Putamen (tissue), 1 donor: ENCODE measurements at regions not wholly inside any gene's neighbourhood (a gene's known extent, or its start where the extent isn't known, plus 50 kb on each side); places are given as distances from the start of the nearest gene placed in this dataset.

Experiments used
- DNase-seq: peaks from one replicate; pipeline ENCODE4 v3.0.0-alpha.2; 2016; ENCODE audit warnings: low spot score

DNA sequence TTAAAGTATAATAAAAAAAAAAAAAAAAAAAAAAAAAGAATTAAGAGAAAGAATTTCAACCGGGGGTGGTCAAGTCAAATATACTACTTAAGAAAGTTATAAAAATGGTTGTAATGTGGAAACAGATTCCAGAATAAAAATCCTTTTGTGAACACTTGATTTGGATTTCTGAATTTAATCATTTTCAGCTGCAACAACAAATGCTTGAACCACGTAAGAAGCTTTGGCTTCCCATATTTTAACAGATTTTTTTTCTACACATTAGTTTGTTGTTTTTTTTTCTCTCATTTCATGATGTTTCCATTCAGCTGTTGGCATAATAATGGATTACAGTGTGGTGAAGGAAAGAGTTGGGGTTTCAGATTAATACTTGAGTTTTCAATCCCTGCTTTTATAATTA, 137.3 kb upstream of the AGR3 start:
- no peak for DNase-seq

DNA sequence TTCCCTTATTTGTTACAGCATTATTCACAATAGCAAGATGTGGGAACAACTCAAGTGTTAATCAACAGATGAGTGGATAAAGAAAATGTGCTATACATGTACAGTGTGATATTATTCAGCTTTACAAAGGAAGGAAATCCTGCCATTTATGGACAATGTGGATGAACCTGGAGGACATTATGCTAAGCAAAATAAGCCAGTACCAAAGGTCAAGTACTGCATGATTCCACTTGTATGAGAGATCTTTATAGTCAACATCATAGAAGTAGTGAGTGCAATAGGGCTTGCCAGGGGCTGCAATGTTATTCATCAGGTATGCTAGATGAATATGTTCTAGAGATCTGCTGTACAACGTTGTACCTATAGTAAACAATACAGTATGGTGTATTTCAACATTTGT, 138.5 kb upstream of the AGR3 start:
- DNase-seq = no peak

DNA sequence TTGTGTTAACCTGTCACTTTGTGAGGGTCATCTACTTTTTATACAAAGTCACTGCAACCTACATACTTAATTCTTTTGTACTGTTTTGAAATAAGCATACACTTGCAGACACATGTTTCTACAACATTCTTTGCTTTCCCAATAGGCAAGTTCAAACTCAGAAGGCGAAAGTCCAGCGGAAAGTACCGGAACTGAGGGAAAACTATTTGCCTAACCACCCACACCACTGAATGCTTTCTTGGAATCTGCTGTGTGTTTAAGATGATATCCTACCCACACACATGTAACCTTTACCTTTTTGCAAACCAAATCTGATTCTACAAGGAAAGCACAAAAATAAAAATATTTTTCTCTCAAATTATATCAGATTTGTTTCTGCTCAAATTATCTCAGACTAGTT, 139.4 kb upstream of the AGR3 start:
- DNase-seq = no peak

DNA sequence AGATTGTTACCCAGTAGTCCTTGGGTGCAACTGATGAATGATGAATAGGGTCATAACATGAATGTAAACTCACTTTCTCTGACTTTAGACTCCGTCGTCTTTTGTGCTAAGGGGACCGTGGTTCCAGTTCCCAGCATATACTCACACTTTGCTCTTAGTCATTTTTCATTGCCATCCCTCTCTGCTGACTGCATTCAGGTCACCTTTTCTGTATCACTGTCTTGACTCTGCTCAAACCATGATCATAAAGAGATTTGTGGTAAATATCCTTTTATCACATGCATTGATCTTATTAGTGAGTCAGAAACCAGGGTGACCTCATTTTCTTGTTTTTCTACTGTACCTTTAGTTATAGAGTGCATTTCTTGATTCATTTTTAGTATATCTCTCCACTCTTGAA, 141.1 kb upstream of the AGR3 start:
- DNase-seq = no peak

DNA sequence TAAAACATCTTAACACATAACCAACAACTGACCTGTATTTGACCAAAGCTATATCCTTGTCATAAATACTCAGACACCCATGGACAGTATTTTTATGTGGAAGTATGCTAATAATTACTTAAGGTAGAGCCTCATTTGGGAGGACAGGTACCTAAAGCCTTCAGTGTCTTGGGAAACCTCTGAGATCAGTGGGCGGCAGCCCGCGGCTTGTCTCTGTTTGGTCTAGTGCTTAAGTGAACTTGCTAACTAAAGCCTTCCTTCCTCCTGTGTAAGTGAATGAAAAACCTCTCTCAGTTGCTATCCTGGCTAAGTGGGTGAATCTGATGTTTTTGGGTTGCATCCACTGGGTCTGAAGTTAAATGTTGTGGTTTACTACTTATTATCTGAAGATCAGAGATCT, 144.5 kb upstream of the AGR3 start:
- no peak for DNase-seq

DNA sequence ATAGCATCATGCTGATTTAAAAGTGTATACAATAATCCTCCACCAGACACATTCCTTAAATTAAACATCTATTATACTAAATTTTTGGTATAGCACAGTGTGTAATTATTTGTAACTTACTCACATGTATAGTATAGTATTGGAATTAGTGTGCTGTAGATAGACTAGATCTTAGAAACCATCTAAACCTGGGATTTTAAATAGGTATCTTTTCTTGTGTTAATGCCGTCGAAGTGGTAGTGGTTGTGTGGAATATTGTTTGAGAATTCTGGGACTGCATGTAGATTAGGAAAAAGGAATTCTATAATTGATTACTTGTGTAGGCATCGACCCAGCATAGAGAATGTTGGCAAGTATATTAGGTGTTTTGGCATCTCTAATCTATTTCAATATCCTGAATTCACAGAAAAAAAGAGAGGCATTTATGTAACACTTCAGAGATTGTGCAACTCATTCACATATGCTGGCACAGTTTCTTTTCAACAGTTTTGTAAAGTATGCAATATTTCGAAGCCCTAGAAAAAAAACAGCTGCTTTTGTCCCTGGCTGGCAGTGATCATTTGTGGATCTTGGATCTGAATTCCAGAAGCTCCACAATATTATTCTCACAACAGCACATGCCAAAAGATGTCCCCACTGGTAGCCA, 145.5 kb upstream of the AGR3 start:
- no peak for DNase-seq

DNA sequence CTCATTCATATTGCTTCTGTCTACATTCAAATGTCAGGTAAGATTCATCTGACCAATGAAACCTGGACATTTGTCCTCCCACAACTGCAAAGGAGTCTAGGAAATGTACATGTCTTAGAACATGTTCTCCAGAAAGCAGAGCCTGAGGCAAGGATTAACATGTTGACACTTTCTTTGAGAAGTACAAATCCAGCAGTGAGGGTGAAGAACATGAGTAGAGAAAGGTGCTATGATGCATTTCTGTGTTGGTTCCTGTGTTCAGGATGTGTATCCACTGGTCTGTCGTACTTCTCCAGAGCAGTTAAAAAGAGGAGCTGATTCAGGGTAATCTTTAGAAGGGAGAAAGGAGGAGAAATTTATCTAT, 146.0 kb upstream of the AGR3 start:
- DNase-seq = no peak

DNA sequence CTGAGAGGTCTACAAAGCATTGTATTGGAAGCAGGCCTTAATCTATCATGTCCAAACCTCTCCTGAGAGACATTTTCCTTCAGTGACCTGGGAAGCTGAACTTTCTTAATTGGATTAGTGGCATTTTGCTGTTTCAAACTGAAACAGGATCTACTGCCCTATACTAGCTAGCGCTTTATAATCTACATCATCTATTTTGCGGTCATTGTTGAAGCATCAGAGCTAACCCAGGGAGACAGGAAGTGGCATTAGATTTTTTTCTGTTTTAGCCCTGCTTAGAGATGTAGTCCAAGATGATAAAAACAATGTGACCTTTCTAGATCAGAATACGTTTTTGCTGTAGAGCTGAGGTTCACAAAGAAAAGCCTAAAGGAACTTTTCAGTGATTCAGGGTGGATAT, 147.4 kb upstream of the AGR3 start:
- DNase-seq = no peak

DNA sequence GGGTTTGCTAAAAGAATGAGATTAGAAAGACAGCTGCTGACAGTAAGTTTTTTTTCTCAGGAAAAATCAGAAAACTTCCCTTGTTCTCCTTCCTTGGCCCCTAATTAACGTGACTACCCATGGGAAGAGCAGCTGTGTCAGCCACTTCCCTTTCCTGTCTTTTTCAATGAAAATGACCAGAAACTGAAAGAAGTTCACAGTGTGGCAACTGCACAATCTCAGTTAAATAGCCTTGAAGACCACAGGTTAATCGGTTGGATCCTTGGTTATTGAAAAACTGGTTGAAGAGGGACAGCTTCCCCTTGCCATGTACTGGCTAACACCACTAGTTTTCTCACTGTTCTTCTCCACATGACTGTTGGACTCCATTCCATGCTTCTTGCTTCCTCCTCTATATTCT, 148.8 kb upstream of the AGR3 start:
- DNase-seq = no peak

DNA sequence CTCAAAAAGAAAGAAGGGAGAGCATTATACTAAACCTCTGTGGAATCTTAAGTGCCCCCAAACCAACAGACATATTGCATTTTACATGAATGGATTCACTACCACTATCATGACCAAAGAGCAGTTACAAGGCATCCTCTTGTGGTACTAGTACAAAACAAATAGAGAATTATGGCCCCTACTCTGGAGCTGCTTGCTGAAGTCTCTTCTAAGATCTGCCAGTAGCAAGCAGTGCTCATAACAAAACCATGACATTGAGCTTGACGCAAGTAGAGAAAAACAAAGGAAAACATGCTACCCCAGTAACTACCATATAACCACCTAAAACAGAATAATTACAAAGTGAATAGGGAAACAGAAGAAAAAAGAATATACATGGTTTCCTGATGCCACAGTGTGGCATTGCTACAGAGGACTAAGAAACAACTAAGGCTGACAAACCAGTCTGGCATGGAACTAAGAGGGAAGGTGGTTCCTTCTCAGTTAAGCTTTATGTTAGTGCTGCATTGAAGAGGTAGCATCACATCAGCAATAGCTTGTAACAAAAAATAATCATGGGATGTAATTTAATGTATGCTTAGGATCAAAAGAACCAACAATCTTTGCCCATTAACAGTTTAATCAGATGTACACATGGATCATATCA, 150.2 kb upstream of the AGR3 start:
- DNase-seq = no peak

DNA sequence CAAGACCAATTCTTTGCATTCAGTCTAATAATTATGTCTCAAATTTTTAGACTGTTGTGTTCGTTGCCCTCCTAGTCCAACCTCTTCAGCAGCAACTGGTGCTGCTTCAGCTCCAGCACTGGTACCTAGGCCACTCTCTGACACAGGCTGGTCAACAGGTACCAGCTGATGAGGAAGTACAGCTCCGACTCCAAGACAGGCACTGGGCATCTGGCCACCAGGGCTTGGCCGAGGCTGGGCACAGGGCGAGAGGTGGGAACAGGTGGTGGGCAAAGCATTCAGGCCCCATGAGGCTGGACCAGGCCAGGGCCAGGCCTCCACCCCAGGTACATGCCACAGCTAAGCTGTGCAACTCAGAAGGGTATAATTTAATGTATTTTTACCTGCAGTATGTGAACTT, 151.5 kb upstream of the AGR3 start:
- DNase-seq = no peak

DNA sequence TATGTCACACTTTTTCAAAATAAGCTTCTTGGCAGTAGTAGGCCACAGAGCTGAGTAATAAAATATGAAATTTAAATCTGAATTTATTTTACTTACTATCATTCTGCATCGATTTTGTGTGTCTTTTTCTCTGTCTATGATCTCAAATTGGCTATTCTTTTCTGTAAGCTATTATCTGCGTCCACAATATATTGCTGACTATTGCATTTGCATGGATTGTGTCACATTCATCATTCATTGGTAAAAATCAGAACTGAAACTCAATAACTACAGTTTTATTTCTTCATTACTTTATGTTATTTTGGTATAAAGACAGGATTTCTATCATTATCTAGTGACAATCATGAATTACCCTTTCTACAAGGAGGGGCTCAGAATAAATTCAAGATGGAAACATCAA, 154.8 kb upstream of the AGR3 start:
- no peak for DNase-seq

DNA sequence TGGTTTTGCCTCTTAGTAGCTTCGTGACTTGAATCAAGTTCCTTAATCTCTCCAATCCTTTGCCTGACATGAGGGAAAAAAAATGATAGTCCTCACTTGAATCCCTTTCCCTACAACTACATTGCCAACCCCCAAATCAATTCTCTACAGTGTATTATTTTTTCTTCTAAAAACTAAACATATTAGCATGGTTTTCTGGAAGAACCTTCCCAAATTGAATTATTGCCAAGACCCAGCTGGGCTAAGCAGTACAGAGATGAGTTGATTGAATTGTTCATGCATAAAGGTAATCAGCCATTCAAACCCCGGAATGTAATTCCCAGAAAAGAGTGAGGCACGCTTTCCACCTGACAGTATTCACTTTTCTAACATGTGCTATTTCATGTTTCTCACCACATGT, 155.6 kb upstream of the AGR3 start:
- no peak for DNase-seq

DNA sequence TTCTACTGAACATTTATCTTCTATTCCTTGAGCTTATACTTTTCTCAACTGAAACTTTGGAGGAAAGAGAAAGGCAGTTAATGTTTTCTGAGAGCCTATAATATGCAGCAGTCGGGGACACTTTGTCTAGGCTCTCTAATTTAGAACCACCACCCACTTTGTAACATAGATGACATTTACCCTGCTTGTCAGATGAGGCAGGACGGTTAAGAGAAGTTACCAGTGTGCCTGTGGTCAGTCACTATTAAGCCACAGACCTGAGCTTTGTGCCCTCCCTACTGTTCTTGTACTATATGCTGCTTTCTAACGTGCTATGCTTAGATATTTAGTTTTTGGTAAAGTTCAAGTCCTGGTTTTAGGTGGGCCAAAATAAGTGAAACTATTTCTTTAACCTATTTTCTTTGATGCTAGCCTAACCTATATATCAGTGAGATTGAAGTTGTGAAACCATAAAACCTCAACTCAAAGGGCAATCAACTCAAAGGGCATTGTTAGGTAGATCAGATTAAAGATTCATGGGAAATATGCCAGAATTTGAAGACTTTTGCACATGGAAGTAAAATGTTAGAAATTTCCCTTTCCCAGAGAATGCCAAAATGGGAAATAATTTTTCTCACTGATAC, 156.5 kb upstream of the AGR3 start:
- no peak for DNase-seq

DNA sequence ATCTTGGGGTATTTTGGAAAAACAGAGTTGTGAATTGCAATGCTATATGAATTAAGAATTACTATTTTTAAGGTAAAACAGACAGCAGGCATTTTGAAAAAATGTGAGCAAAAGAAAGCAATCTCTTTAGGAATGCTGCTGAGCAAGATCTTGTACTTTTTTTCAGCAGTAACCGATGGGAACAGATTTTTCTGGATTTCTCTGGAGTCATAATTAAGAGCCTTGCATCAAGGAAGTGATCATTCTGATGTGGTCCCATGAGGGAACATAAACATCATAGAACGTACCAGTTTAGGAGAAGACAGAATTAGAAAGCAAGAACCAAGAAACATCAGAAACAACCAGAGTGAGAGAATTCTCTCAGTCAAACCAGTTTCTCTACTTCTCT, 157.0 kb upstream of the AGR3 start:
- DNase-seq = no peak

DNA sequence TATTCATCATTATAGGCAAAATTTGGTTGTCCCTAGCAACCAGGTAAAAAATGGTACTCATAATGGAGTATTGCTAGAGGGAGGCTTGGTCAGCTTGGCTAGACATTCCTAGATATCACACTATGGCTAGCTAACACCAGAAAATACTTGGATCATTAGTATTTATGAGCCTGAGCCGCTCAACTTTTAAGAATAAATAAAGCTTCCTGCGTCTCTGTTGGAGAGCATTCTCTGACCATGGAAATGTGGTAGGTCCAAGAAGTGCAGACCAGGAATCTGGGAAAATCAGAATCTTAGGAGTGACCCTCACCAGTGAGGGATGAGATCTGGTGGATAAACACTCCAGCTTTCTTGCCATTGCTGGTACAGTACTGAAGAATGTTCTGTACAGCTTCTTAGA, 157.6 kb upstream of the AGR3 start:
- no peak for DNase-seq

DNA sequence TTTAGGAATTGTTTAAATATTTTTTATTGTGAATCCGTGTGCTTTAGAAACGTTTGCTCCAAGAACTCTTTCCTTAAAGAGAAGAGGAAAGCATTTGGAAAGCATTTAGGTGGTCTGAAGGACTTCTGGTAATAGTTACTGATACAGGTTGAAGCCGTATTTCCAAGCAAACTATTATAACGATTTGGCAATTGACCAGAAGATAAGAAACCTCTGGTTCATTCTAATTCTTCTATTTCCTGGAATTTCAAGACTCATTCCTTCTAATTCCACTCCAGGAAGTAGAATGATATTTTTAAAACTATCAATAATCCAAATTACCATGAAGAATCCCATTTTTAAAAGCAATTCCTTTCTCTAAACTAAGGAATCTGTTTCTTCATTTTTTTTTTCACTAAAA, 158.9 kb upstream of the AGR3 start:
- DNase-seq = no peak

DNA sequence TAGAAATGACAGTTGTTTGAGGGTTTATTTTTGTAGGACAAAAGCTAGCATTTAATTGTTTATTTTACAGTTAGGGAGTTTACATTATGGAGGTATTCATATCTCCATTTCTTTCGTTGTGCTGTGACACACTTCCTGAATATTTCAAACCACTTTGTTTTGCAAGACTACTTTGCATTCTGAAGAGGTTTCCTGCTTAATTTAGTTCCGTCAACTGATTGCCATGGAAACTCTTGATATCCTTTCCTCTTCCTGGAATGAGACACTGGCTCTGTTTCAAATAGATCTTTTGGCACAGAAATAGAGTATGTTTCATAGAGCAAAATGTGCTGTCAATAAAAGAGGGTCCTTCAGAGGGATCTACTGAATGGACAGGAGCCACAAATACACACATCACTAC, 159.5 kb upstream of the AGR3 start:
- DNase-seq = peak; percentile 36

DNA sequence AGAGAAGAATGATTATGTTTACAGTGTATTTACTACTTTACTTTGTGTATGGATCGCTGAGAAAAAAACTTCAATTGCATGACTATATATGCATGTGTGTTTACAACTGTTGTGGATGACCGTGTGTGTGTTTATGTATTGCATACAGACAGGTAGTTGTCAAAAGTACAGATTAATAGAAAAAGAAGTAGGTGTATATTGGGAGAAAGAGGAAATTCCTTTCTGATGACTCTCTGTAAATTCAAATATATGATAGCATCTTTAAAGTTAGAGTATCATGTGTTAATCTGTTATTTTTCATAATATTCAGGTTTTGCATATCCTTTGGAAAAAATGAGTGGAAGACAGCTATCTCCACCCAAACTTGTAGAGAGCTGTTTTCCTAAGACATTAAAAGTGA, 160.4 kb upstream of the AGR3 start:
- DNase-seq = no peak

DNA sequence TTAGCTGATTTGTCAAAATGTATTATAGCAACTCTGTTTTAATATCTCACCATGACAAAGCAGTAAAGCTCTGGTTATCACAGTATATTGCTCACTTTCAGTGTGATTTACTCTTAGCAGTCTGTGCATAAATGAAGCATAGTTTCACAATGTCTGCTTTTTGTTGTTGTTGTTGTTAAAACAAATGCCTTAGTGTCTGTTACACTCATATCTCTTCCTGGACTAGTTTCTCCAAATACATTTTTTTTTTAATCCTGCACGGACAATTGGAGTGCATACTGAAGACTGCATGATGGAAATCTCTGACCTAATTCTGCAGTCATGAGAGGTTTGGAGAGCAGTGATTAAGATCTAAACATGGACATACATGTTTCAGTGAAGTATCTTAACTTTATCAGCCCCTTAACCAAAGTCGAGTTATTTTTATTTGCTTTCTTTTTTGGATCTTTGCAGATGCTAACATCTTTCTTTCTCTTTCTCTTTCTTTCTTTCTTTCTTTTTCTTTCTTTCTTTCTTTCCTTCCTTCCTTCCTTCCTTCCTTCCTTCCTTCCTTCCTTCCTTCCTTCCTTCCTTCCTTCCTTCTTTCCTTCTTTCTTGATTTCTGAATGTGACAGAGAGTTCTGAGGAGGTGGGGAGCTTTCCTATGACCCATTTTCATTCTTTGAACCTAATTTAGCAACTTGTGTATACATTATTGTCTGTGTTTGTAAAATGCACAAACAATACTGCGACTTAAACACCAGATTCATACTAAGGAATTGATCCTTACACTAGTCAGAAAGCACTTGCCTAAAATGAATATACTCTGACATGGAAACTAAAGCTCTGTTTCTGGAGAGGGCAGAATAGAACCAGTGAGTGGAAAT, 161.5 kb upstream of the AGR3 start:
- no peak for DNase-seq

DNA sequence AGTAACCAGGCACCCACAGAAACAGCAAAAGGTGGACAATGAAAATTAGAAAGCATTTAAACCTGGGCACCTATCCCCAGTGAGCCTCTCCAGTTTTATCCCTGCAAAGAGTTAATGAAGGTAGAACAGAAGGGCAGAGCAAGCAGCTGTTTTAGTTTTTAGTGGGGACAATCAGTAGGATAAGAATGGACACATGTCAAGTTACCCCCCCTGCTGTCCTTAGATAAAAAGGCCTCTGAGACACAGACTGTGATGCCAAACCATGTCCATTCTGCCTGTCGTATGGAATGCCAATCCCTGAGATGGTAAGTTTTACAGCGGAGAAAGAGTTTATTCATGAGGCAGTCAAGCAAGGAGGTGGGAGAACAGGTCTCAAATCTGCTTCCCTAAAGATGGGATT, 162.6 kb upstream of the AGR3 start:
- no peak for DNase-seq

DNA sequence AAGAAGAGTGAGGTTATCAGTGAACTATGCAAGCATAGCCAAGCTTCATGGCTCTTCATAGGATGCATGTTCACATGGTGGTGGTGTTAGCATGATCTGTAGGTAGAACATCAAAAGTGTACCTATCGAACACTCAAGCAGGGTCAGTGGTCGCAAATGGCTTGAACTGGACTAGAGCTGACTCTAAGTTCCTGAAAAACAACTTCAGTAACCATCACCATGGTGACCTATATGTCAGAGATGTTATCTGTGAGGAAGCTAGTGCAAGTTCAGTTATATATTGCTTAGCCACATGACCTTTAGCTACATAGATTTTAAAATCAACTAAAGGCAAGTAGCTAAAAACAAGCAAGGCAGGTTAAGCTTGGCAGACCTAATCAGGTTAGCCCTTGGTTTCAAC, 163.1 kb upstream of the AGR3 start:
- no peak for DNase-seq

DNA sequence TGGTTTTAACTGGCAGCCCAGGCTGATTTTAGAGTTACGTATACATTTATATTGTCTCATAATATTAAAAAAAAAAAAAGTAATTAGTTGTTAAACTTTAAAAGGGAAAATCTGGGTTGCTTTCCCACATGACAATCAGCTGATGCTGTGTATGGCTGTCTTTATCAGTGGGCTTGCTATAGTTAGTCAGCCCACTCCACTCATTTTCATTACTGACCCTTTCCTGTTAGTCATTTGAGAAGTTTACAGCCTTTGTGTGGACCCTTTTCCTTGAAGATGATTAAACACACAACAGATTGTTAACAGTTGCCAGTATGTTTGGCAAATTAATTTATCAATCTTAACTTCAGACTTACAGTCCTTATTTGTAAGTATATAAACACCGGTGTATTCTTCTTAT, 164.5 kb upstream of the AGR3 start:
- no peak for DNase-seq
